ENCODE measurements at regions not wholly inside any gene's neighbourhood (a gene's known extent, or its start where the extent isn't known, plus 50 kb on each side); places are given as distances from the start of the nearest gene placed in this dataset.
"Not testable (repeated sequence)": the region's sequence is repeated elsewhere in the genome, so short reads cannot be mapped to it uniquely, and the experiment has no call there.

DNA sequence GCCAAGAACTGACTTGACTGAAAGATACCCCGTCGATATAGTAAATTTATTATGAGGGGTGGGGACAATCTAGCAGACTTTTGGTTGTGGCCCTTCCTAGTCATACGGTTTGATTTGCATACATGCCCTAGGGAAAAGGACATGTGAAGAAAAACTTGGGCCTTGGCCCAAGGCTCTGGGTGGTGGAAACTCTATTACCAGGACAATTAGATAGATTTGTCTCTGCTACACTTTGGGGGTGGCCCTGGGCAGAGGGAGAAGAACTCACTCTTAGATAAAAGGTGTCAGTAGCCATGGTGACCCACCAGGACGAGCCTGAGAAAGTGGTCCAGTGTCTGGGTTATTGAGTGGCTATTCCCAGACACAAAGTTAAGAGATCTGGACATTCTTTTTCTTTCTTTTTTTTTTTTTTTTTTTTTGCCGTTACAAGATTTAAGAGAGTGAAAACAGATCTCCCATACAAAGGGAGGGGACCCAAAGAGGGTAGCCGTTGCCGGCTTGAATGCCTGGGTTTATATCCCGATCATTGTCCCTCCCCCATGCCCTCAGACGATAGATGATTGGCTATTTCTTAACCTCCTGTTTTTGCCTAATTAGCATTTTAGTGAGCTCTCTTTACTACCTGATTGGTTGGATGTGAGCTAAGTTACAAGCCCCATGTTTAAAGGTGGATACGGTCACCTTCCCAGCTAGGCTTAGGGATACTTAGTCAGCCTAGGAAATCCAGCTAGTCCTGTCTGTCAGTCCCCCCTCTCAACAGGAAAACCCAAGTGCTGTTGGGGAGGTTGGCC lies 96.4 kb upstream of the SMAD3 start:
- Histone ChIP-seq H3K9me3 (no peaks in the 10 kb centered on the region), H3K4me1 (no peaks in the 10 kb centered on the region), H3K4me3 (ENCODE audit: low read depth, low read length) (no peak overlapping the region), H3K36me3 (no peaks in the 10 kb centered on the region), H3K27me3 (no peaks in the 10 kb centered on the region)
- TF ChIP-seq, protein P1, sequence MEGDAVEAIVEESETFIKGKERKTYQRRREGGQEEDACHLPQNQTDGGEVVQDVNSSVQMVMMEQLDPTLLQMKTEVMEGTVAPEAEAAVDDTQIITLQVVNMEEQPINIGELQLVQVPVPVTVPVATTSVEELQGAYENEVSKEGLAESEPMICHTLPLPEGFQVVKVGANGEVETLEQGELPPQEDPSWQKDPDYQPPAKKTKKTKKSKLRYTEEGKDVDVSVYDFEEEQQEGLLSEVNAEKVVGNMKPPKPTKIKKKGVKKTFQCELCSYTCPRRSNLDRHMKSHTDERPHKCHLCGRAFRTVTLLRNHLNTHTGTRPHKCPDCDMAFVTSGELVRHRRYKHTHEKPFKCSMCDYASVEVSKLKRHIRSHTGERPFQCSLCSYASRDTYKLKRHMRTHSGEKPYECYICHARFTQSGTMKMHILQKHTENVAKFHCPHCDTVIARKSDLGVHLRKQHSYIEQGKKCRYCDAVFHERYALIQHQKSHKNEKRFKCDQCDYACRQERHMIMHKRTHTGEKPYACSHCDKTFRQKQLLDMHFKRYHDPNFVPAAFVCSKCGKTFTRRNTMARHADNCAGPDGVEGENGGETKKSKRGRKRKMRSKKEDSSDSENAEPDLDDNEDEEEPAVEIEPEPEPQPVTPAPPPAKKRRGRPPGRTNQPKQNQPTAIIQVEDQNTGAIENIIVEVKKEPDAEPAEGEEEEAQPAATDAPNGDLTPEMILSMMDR (IDR thresholded peaks at IDR 0.05; ENCODE audit: low read depth, low read length): no peak
- no peak for DNase-seq

DNA sequence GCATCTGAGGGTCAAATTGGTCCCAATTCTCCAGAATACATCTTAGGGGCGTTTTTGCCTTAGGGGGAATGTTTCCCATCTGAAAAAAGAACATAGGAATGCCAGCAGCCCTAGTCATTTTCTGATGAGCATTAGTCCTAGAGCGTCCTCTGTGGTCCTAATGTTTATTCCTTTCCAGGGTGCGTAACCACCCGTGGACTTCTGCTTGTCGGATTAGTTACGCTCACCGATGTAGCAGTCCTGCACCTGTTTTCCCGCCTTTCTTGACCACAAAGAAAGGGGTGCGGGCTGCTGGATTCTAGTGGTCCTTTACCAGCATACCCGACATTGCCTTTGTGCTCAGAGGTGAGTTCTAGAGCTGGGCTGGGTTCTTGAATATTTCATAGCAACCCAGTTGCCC lies 91.3 kb upstream of the SMAD3 start:
- not testable (repeated sequence) for H3K4me3 ChIP-seq (ENCODE audit: low read depth, low read length); H3K9me3 ChIP-seq; H3K4me1 ChIP-seq; H3K36me3 ChIP-seq; H3K27me3 ChIP-seq; DNase-seq

DNA sequence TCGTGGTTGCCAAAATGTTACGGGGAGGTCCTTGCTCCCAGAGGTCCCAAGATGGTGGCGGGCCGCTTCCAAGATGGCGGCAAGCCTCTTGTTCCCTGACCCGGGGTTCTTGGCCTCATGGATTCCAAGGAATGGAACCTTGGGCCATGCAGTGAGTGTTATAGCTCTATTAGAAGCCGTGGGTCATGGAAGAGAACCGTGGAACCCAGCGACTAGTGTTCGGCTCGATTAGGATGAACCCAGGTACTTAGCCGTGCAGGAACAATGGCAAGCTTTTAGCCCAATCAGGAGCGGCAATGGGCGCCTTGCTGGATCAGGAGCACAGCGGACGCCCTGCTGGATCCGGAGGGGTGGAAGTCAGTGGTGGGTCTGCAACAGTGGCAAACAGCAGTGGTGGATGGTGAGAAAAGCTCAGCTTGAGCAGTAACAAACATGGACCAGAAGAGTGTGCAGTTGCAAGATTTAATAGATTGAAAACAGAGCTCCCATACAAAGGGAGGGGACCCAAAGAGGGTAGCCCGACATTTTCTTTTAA lies 89.2 kb upstream of the SMAD3 start:
- H3K36me3 ChIP-seq; H3K27me3 ChIP-seq; H3K4me3 ChIP-seq (ENCODE audit: low read depth, low read length); H3K9me3 ChIP-seq; H3K4me1 ChIP-seq; DNase-seq: not testable (repeated sequence)
- TF ChIP-seq, protein P1 (IDR thresholded peaks at IDR 0.05; ENCODE audit: low read depth, low read length): peak; percentile 11; the same call in 1 of the 2 replicates

DNA sequence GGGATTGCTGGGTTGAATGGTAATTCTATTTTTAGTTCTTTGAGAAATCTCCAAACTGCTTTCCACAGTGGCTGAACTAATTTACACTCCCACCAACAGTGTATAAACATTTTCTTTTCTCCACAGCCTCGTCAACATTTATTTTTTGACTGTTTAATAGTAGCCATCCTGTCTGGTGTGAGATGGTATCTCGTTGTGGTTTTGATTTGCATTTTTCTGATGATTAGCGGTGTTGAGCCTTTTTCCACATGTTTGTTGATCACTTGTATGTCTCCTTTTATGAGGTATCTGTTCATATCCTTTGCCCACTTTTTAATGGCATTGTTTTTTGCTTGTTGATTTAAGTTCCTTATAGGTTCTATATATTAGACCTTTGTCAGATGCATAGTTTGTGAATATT lies 85.1 kb upstream of the SMAD3 start:
- H3K27me3 ChIP-seq; H3K4me1 ChIP-seq; H3K4me3 ChIP-seq (ENCODE audit: low read depth, low read length); DNase-seq; H3K9me3 ChIP-seq; H3K36me3 ChIP-seq: not testable (repeated sequence)

DNA sequence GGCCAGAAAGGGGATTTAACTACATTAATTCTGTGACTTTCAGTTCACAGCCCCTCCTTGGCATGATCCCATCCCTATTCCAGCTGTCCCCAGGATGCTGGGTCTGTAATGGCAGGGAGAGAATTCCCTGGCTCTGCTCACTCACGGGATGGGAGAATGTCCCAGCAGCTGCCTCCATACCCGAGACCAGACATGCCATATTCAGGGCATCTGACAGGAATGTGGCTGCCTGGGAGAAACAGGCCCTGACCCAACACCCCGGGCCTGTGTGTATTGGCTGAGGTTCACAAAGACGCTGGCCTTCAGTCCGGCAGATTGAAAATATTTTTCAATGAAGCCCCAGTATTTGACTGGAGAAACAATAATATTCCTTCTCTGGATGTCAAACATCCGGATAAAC lies 83.6 kb upstream of the SMAD3 start:
- Histone ChIP-seq H3K36me3 (no peaks in the 10 kb centered on the region), H3K4me1 (no peaks in the 10 kb centered on the region), H3K27me3 (no peaks in the 10 kb centered on the region), H3K4me3 (ENCODE audit: low read depth, low read length) (no peak overlapping the region), H3K9me3 (no peaks in the 10 kb centered on the region)
- DNase-seq: no peak
- TF ChIP-seq, protein P1 (IDR thresholded peaks at IDR 0.05; ENCODE audit: low read depth, low read length): no peak

DNA sequence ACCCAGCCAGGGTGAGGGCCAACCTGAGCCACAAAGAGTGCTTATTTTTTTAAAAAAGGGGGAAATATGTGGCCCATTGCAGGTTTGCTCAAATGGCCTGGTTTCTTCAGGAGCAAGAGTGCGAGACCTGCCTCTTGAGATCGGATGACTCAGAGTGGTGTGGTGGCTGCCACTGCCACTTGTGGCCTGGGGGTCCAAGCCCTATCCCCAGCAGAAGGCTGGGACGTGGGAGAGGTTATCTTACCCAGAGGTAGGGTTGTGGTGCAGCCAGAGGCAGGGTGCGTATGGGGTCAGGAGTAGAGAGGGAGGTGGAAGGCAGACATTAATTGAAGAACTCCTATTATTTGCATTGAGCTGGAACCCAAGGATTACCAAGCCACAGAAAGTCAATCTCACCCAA lies 83.2 kb upstream of the SMAD3 start:
- Histone ChIP-seq H3K4me3 (ENCODE audit: low read depth, low read length) (no peak overlapping the region), H3K4me1 (no peaks in the 10 kb centered on the region), H3K36me3 (no peaks in the 10 kb centered on the region), H3K9me3 (no peaks in the 10 kb centered on the region), H3K27me3 (no peaks in the 10 kb centered on the region)
- no peak for DNase-seq
- TF ChIP-seq, protein P1 (IDR thresholded peaks at IDR 0.05; ENCODE audit: low read depth, low read length): no peak

DNA sequence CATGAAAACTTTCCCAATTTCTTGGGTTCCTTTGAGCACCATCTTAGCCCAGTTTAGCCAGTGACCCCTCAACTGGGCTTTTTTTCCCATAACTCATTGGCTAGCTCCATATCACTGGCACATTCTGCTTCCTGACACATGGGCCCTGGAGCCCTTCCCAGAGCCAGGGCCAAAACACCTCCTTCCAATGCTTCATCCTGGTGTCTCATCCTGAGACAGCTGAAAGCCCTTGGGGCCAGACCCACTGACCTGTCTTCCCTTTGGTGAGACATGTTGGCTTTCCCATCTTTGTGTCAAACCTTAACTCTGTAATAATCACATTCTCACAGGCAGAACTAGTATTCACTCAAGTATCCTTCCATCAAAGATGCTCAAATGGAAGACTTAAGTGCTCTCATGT lies 82.6 kb upstream of the SMAD3 start:
- no peak for DNase-seq
- Histone ChIP-seq H3K36me3 (no peaks in the 10 kb centered on the region), H3K4me1 (no peaks in the 10 kb centered on the region), H3K4me3 (ENCODE audit: low read depth, low read length) (no peak overlapping the region), H3K27me3 (no peaks in the 10 kb centered on the region), H3K9me3 (no peaks in the 10 kb centered on the region)
- TF ChIP-seq, protein P1 (IDR thresholded peaks at IDR 0.05; ENCODE audit: low read depth, low read length): no peak

Measured in BE2C (cell line).